Endothelial cell of umbilical vein (primary cell): ENCODE measurements at regions not wholly inside any gene's neighbourhood (a gene's known extent, or its start where the extent isn't known, plus 50 kb on each side); places are given as distances from the start of the nearest gene placed in this dataset.

Source experiments
- BruUV-seq: library from RNA; stranded (reverse); fragments of 400-500 nt; replicated peaks from 2 replicates; lab custom pipeline; 2021; lab: Mats Ljungman, UMichigan
- CTCF ChIA-PET: fragments of 300-600, 350-600 bp; sonication (Branson Sonifier 250); formaldehyde crosslinking; loops from one replicate; lab custom pipeline; 2021; ENCODE audit warnings: antibody characterized with exemption, inconsistent platforms; lab: Charles Lee
- POLR2A ChIA-PET: fragments of 300-600, 350-600 bp; sonication (Branson Sonifier 250); formaldehyde crosslinking; loops from one replicate; lab custom pipeline; 2021; ENCODE audit warnings: antibody characterized with exemption, inconsistent platforms; lab: Charles Lee
- DNase-seq: peaks from one replicate; pipeline ENCODE4 v3.0.0-alpha.2; 2011; ENCODE audit warnings: low read depth, low spot score
- FAIRE-seq: peaks from 2 replicates; lab custom pipeline; 2011; peaks lifted over from hg19 to GRCh38; lab: Jason Lieb, UNC
- H2AFZ ChIP-seq: 2 replicates; pipeline ENCODE4 v1.6.0; 2012; ENCODE audit warnings: low read depth, low read length, control low read depth, inconsistent platforms
- H3K27ac ChIP-seq: 2 replicates; pipeline ENCODE4 v1.5.1; 2011; ENCODE audit warnings: low read depth, mild to moderate bottlenecking, control low read depth, low read length, moderate library complexity; ENCODE audit not compliant: insufficient read depth
- H3K27me3 ChIP-seq, 2 experiments: 2 replicates each; pipeline versions ENCODE4 v1.6.0 to v1.6.1; 2011; ENCODE audit warnings: low read length in 2 of 2, mixed read lengths in 1 of 2; ENCODE audit not compliant: control insufficient read depth in 2 of 2, insufficient read depth in 2 of 2
- H3K36me3 ChIP-seq, 2 experiments: 2 replicates in 1 of 2; 3 replicates in 1 of 2; pipeline ENCODE4 v1.5.1; 2011; ENCODE audit warnings: low read length in 2 of 2, mild to moderate bottlenecking in 1 of 2, moderate library complexity in 1 of 2; ENCODE audit not compliant: control insufficient read depth in 2 of 2, insufficient read depth in 2 of 2; ENCODE audit errors: extremely low read depth in 1 of 2
- H3K4me1 ChIP-seq: 3 replicates; pipeline ENCODE4 v1.5.1; 2011; ENCODE audit warnings: mild to moderate bottlenecking, low read length; ENCODE audit not compliant: control insufficient read depth, insufficient read depth; ENCODE audit errors: extremely low read depth
- H3K4me2 ChIP-seq: 2 replicates; pipeline ENCODE4 v1.6.1; 2011; ENCODE audit warnings: low read length, control low read depth, mixed read lengths; ENCODE audit not compliant: insufficient read depth
- H3K4me3 ChIP-seq, 3 experiments: fragments of 200-600 bp in 1 of 3; sonication (generic), shearing (Covaris generic) in 1 of 3; replicated peaks in 1 of 3; 2 replicates each; pipeline ENCODE4 v1.5.1; 2011 to 2016; ENCODE audit warnings: control low read depth in 3 of 3, low read length in 3 of 3, mild to moderate bottlenecking in 2 of 3, inconsistent platforms in 1 of 3, low read depth in 1 of 3, moderate library complexity in 1 of 3; ENCODE audit not compliant: insufficient read depth in 1 of 3
- H3K79me2 ChIP-seq: 2 replicates; pipeline ENCODE4 v1.6.0; 2012; ENCODE audit warnings: low read length, inconsistent platforms; ENCODE audit not compliant: control insufficient read depth, insufficient read depth
- H3K9ac ChIP-seq: replicated peaks from 2 replicates; pipeline ENCODE3; 2011; ENCODE audit warnings: low read length, control low read depth; ENCODE audit not compliant: insufficient read depth; ENCODE audit errors: extremely low read depth
- H3K9me1 ChIP-seq: replicated peaks from 3 replicates; pipeline ENCODE4 v1.6.0; 2011; ENCODE audit warnings: mild to moderate bottlenecking, low read length; ENCODE audit not compliant: control insufficient read depth, insufficient read depth; ENCODE audit errors: extremely low read depth
- H3K9me3 ChIP-seq: replicated peaks from 2 replicates; pipeline ENCODE4 v1.5.1; 2012; ENCODE audit warnings: low read length, inconsistent platforms; ENCODE audit not compliant: control insufficient read depth, insufficient read depth
- H4K20me1 ChIP-seq: replicated peaks from 2 replicates; pipeline ENCODE3; 2011; ENCODE audit warnings: mild to moderate bottlenecking, low read length; ENCODE audit not compliant: control insufficient read depth, insufficient read depth; ENCODE audit errors: extremely low read depth
- CTCF ChIP-seq, 2 donors: IDR thresholded peaks; 1 replicate in 1 of 2; 2 replicates in 1 of 2; pipeline ENCODE4 v1.5.1; 2011; ENCODE audit warnings: low read length in 2 of 2, mild to moderate bottlenecking in 2 of 2, moderate library complexity in 2 of 2, control low read depth in 1 of 2, inconsistent platforms in 1 of 2, low read depth in 1 of 2; ENCODE audit not compliant: insufficient read depth in 1 of 2; ENCODE audit errors: extremely low read depth in 1 of 2
- EZH2 ChIP-seq: IDR thresholded peaks from 2 replicates; pipeline ENCODE4 v1.6.1; 2012; ENCODE audit warnings: borderline replicate concordance, low read depth, mild to moderate bottlenecking, moderate library complexity, low read length, inconsistent platforms; ENCODE audit not compliant: severe bottlenecking
- FOS ChIP-seq: IDR thresholded peaks from 2 replicates; pipeline ENCODE4 v1.6.1; 2011; ENCODE audit warnings: mild to moderate bottlenecking, low read length, moderate library complexity, borderline replicate concordance; ENCODE audit not compliant: insufficient read depth
- GATA2 ChIP-seq: IDR thresholded peaks from 2 replicates; pipeline ENCODE4 v1.7.0; 2011; ENCODE audit warnings: low read depth, mild to moderate bottlenecking, moderate library complexity, mixed read lengths, low read length; ENCODE audit not compliant: insufficient read length, insufficient read depth
- JUN ChIP-seq: IDR thresholded peaks from 2 replicates; pipeline ENCODE4 v1.6.1; 2011; ENCODE audit warnings: borderline replicate concordance, low read depth; ENCODE audit not compliant: insufficient read length, insufficient read depth
- MYC ChIP-seq: IDR thresholded peaks from one replicate; pipeline ENCODE4 v1.6.1; 2011; ENCODE audit warnings: mild to moderate bottlenecking, low read depth, low read length
- POLR2A ChIP-seq: IDR thresholded peaks from 2 replicates; pipeline ENCODE4 v1.6.1; 2012; ENCODE audit warnings: low read depth, mild to moderate bottlenecking, control low read depth, low read length
- POLR2AphosphoS5 ChIP-seq: IDR thresholded peaks from 2 replicates; pipeline ENCODE4 v1.6.1; 2012; ENCODE audit warnings: low read depth, mild to moderate bottlenecking, control low read depth, low read length, moderate library complexity; ENCODE audit not compliant: insufficient read depth
- dilution Hi-C: fragments of 300-500 bp; cut with MboI; formaldehyde crosslinking; loops from one replicate; pipeline ENCODE4 v1.15.0; 2019; ENCODE audit warnings: low sequenced_read_pairs; ENCODE audit not compliant: extremely low pct_ligation_motif_present
- intact Hi-C: fragments of 100-400 bp; cut with micrococcal nuclease; formaldehyde crosslinking; loops from one replicate; pipeline ENCODE4 v1.10.0; 2022

- Histone ChIP-seq H3K9ac (no peak overlapping the region), H2AFZ (no peak overlapping the region), H3K79me2 (no peaks in the 10 kb centered on the region), H3K4me1 (no peaks in the 10 kb centered on the region), H3K9me1 (no peaks in the 10 kb centered on the region), H3K27ac (no peak overlapping the region), H3K27me3 (no peaks in the 10 kb centered on the region), H4K20me1 (no peaks in the 10 kb centered on the region), H3K4me3 (no peak overlapping the region), H3K36me3 (no peaks in the 10 kb centered on the region), H3K9me3 (no peaks in the 10 kb centered on the region), H3K4me2 (no peak overlapping the region)
- FAIRE-seq: no peak
- BruUV-seq: no TSS peak
- TF ChIP-seq POLR2A (no peak), JUN (no peak), GATA2 (peak; percentile 96), CTCF (IDR thresholded peaks at IDR 0.05; ENCODE audit: extremely low read depth in 1 of 2, insufficient read depth in 1 of 2, low read depth in 1 of 2, low read length in 2 of 2) (no peak), POLR2AphosphoS5 (peak; percentile 21), EZH2 (no peak), FOS (peak; percentile 91), MYC (no peak)
- POLR2A ChIA-PET: no interaction called here
- dilution Hi-C loops: no loop called here
- DNase-seq: peak; percentile 15
- CTCF ChIA-PET: interaction anchor here (0.7 kb wide), 1 partner anchor 77 kb away, joined by 3 read pairs; no protein-coding TSS in a partner anchor
- intact Hi-C loops: no loop called here
These were observed 258.1 kb downstream of the RAB38 start for GRCh38 chr11:87917111-87917510.
